GM21367 (cell line): ENCODE measurements at regions not wholly inside any gene's neighbourhood (a gene's known extent, or its start where the extent isn't known, plus 50 kb on each side); places are given as distances from the start of the nearest gene placed in this dataset.

Experiments used
- ATAC-seq: cut with Tn5 transposase; IDR thresholded peaks from one replicate; pipeline ENCODE4 v1.9.1; 2021; ENCODE audit not compliant: unreplicated experiment

DNA sequence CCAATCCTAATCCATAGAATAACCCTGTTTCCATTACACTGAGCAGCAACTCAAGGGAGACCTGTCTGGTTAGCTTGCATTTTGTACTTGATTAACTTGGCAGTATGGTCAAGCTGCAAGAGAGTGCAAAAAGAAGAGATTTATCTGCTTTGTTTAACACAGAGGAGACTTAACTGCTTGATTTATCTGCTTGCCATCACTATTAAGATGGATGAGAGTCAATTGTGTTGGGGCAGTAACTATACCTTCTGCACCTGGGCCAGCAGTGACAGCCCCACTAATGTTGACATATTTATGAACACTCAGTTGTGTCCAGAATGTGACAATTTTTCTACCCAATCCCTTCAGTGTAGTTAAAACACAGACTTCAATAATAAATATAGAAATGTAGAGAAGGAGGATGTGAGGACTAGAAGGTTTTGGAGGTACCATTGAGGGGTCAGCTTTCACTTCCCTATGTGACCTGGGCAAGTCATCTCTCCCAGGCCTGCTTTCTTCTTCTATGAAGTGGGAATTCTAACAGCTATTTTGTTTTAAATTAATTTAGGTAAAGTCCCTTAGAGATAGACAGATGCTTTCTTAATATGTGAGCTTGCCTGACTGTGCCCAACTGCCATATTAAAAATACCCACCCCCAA lies 159.1 kb upstream of the KCNK2 start:
- ATAC-seq = no peak

- no peak for ATAC-seq
Observed at GRCh38 chr1:214927796-214928195, 154.7 kb upstream of the KCNK2 start.

DNA sequence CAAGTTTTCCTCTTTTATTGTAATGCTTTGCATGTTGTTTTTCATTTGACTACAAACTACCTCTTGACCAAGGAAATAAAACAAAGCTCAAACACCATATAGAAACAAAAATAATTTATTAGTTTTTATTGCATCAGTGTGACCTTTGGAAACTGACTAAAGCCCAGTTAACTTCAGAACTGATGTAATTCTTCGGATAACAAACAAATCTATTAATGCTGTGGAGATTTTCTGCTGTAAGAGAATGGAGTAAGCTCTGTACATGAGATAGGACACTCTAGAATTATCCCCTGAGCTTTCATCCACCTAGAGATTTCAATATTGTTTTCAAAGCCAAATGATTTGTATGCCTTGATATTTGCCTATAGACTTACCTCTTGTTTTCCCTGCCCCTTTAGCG lies 154.0 kb upstream of the KCNK2 start:
- no peak for ATAC-seq

DNA sequence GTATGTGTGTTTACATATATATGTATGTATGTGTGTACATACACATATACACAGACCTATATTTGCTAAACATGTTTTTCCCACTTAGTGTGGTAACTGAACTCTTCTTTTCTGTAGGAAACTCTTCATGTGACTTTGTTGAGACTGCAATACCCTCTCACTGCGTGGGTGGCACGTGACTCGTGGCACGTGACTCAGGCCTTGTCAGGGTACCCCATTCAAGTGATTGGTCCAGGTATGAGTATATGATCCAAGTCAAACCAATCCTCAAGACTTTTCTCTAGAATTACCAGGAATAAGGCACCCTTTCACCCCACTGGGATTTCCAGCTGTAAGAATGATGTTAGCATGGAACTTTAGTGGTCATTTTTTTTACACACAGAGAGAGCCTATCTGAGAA lies 149.2 kb upstream of the KCNK2 start:
- ATAC-seq = no peak

GRCh38 chr1:214934045-214934444 lies 148.5 kb upstream of the KCNK2 start:
- ATAC-seq = no peak

GRCh38 chr1:214935258-214935657 lies 147.3 kb upstream of the KCNK2 start:
- no peak for ATAC-seq

- ATAC-seq = no peak
Observed at GRCh38 chr1:214939180-214939579, 143.4 kb upstream of the KCNK2 start.

DNA sequence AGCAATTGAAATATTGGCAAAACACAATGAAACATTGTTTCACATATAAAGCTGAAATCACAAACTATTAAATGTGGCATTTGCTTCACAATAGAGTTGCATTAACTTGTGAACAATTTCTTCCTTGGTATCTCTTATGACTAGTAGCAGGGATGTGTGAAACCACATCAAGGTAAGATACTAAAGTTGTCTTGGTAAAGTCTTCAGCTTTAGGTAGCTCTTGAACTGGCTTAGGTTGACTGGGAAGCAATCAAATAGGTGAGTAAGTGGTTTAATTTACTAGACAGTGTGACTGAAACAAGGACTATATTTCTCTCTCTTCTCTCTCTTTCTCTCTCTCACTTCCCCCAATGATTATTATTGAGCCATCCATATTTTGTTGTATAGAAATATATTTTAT lies 141.5 kb upstream of the KCNK2 start:
- ATAC-seq = no peak

DNA sequence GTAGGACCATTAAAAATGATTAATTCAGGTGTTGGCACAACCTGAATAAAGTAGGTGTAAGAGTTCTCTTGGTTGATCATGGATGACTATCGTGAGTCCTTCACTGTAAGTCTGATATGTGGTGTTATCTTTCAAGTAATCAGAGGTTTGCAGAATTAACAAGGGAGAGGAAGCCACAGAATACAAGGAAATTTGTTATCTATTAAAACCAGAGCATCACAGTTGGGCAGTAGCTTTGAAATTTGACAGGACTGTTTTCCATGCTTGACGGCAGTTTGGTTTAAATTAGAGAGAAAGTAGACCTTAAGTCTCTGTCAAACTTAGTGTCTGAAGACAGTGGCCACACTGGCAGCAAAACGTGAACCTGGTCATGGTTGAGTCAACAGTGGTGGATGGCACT lies 139.5 kb upstream of the KCNK2 start:
- no peak for ATAC-seq

- ATAC-seq = no peak
Observed at GRCh38 chr1:214946615-214947014, 135.9 kb upstream of the KCNK2 start.

GRCh38 chr1:214952648-214953047 lies 129.9 kb upstream of the KCNK2 start:
- ATAC-seq = no peak

- ATAC-seq = no peak
Observed at GRCh38 chr1:214953901-214954616, 128.5 kb upstream of the KCNK2 start.

- ATAC-seq = no peak
Observed at GRCh38 chr1:214954617-214954949, 128.0 kb upstream of the KCNK2 start.

- no peak for ATAC-seq
Observed at GRCh38 chr1:214957330-214958137, 125.0 kb upstream of the KCNK2 start.

- ATAC-seq = no peak
Observed at GRCh38 chr1:214958486-214958885, 124.1 kb upstream of the KCNK2 start.

- no peak for ATAC-seq
Observed at GRCh38 chr1:214966346-214966745, 116.2 kb upstream of the KCNK2 start.

- no peak for ATAC-seq
Observed at GRCh38 chr1:214967865-214968575, 114.5 kb upstream of the KCNK2 start.

- ATAC-seq = no peak
Observed at GRCh38 chr1:214970016-214970415, 112.5 kb upstream of the KCNK2 start.

DNA sequence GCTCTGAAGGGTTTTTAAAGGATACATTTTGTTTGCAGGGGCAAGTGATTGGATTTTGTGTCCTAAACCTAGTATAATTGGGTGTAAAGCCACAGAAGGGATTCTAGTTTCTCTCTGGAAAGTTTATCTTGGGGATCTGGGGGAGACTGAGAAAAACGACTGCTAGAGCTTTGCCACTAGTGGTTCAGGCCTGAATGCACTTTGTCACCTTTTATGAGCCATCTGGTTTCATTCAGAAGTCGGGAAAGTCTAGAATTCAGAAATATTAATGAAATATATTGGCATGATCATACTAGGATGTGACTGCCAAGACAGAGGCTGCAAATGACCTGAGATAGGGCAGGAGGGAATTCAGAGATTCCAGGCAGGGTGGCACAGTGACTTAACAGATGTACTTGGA lies 111.5 kb upstream of the KCNK2 start:
- ATAC-seq = no peak

DNA sequence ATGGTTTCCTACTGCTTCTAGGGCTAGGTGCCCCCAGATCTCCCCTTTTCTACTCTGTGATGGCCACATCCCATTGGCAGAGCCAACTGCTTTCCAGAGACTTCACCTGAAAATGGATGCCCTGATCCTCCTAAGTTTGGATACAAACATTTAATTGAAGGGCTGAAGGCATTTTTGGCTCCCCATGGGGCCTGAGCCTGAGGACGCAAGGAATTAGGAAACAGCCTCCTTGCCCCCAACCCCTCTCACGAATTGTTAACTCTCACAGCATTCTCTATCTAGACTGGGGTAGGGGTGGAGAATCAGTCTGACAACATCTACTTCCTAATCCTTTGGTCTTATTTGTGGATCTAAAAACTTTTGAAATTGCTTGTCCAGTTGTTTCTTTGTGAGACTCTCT lies 108.5 kb upstream of the KCNK2 start:
- ATAC-seq = no peak

GRCh38 chr1:214976665-214977064 lies 105.9 kb upstream of the KCNK2 start:
- no peak for ATAC-seq

DNA sequence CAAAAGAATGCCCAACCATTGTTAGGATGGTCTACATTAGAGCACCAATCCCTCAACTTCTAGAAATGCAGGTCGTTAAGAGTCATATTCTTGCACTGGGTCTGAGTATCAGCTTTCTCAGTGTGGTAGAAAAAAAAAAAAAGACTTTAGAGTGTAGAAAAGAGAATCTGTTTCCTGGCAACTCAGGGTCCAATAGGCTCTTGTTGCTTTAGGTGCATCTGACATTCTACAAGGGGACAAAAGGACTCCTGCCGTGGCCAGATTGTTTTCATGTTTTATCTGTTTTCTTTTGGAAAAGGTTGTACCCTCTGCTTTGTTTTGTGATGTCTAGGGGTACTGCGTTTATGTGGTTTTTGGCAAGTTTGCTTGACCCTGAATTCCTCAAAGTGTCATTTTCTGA lies 105.4 kb upstream of the KCNK2 start:
- no peak for ATAC-seq
